ENCODE measurements at regions not wholly inside any gene's neighbourhood (a gene's known extent, or its start where the extent isn't known, plus 50 kb on each side); places are given as distances from the start of the nearest gene placed in this dataset.

DNA sequence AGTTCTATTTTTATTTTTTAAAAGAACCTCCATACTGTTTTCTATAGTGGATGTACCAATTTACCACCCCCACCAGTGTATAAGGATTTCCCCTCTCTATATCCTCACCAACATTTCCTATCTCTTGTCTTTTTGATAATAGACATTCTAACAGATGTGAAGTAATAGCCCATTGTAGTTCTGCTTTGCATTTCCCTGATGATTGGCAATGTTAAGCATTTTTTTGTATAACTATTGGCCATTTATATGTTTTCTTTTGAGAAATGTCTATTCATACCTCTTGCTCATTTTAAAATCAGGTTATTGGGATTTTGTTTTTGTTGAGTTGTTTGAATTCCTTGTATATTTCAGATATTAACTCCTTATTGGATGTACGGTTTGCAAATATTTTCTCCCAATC, 251.1 kb upstream of the HTR2C start:
- FAIRE-seq, result no peak

DNA sequence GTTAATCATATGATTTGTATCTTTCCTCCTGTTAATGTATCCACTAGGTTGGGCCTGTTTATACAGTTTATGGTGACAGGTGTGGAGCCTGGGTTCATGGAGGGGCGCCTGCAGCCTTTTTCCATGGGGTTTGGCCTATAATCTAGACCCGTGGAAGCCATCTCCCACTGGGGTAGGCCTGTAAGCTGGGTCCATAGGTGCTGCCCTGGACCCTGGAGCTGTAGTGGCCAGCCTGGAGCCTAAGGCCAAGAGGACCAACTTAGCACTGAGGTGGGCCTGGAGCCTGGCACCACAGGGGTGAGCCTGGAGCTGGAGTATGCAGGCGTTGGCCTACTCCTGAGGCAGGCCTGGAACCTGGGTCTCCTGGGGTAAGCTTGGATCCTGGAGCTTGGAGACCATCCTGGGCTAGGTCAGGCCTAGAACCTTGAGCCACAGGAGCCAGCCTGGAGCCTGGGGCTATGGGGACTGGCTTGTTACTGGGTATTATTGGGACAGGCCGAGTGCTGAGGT, 249.4 kb upstream of the HTR2C start:
- no peak for FAIRE-seq

DNA sequence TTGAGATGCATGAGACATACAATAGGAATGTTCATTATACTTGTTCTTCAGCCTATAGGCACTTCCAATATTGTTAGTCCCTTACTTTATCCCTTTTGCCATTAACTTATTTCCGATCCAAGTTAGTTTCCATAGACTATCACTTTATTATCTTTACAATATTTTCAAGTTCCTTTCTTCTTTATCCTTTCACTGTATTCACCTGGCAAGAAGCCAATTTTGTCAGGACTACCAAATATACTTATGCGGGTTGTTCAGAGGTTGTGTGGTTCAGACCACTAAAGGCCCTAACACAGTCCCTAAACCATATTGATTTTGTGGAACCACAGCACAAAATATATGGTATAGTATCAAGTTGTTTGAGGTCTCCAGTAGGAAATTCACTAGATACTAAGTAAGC, 245.0 kb upstream of the HTR2C start:
- no peak for FAIRE-seq

GRCh38 chrX:114344756-114345349, 239.0 kb upstream of the HTR2C start:
- no peak for FAIRE-seq

DNA sequence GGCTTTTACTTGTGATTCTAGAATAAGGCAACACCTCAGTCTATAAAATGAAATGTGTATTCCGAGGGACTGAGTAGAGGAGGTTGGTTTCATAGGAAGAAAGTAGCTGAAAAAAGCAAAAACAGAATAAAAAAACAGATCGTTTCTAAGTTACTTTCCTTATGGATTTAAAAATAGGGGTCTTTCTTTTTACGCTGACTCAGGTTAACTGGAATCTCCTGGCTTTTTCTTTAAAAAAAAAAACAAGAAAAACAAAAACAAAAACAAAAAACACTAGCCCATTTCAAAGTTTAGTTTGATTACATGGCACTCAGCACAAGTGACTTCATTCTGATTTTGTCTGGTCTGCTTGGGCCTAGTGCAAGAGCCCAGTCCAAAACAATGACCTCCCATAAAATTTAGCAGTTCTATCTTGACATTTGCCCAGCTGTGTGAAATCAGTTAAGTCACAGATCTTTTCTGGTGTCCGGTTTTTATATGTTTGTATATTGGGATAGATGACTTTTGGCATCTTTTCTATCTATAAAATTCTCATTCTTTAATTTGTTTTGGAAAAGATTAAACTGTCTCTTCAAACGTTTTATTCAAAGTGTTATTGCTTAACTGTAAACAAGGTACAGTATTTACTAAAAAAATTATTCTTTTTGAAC, 222.7 kb upstream of the HTR2C start:
- peak; percentile 51 for FAIRE-seq

DNA sequence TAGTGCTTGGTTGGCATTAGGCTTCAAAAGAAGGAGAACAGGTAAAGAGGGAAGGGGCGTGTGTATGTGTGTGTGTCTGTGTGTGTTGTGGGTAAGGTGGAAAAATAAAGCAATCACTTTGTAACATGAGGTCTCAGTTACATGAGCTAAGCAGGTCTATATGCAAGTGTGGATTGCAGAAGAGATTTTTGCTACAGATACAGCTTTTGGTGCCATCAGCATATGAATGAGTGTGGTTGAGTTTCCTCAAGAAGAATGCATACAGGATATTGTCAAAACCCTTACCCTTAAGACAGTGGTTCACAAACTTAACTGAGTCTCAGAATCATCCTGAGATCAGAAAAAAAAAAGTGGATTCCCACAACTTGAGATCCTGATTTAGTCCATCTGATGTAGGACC, 220.5 kb upstream of the HTR2C start:
- no peak for FAIRE-seq

DNA sequence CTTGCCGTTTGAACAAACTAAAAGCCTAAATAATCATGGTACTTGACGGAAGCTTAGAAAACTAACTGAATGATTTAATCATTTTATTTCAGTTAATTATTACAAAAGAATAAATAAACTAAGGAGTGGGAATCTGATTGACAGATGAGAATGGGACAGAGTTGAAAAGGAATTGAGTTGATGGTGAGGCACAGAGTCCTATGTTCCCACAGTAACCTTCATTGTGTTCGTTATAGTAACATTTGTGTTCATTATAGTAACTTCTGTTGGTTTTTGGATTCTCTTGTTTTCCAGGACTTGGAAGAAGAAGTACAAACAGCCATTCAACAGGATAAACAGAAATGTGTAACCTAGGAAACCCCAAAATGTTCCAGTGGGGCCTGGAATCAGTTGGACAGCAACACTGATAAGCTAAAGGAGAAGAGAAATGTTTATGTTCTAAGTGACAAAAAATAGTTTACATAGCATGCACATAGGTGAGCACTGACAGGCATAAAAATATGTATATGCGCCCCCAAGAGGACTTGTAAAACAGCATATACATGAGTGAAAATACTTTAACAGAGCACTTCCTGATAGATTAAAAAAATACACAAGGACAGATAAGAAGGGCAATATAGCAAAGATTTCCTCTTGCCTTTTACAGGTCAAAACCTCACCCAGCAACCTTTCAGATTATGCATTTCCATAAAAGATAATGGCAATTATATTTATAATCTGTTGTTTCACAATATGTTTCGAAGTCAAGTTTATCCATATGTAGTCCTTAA, 218.6 kb upstream of the HTR2C start:
- FAIRE-seq, result peak; percentile 95

- FAIRE-seq, result peak; percentile 85
Observed at GRCh38 chrX:114372937-114373336, 210.9 kb upstream of the HTR2C start.

GRCh38 chrX:114390251-114390796, 193.6 kb upstream of the HTR2C start:
- no peak for FAIRE-seq

Measured in colon (tissue), 2 donors.